GM12873 (cell line): ENCODE measurements at regions not wholly inside any gene's neighbourhood (a gene's known extent, or its start where the extent isn't known, plus 50 kb on each side); places are given as distances from the start of the nearest gene placed in this dataset.

Experiments used
- TF ChIP-seq, protein P1 (sequence below): IDR thresholded peaks from 2 replicates; pipeline ENCODE4 v1.5.1; 2012; ENCODE audit warnings: low read depth, mild to moderate bottlenecking, moderate library complexity, low read length, control low read depth; ENCODE audit not compliant: insufficient read depth; ENCODE audit errors: missing control alignments

DNA sequence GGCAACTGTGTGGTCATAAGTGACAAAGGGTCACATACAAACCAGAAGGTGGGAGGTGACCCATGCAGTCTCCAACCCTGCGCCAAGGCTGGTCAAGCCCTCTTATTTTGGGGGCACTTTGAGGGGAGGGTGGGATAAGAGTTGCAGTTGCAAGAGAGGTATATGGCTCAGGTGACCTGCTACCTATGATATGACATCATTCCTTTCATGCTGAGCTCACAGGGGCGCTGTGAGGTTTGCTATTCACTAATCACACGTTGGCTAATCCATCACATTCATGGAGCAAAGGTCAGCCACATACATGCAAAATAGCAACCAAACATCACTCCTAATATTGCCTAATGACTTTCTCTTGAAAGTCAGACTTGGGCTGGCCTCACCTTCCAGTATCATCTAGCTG is 72.0 kb upstream of the PAXBP1 start:
- TF ChIP-seq, protein P1, sequence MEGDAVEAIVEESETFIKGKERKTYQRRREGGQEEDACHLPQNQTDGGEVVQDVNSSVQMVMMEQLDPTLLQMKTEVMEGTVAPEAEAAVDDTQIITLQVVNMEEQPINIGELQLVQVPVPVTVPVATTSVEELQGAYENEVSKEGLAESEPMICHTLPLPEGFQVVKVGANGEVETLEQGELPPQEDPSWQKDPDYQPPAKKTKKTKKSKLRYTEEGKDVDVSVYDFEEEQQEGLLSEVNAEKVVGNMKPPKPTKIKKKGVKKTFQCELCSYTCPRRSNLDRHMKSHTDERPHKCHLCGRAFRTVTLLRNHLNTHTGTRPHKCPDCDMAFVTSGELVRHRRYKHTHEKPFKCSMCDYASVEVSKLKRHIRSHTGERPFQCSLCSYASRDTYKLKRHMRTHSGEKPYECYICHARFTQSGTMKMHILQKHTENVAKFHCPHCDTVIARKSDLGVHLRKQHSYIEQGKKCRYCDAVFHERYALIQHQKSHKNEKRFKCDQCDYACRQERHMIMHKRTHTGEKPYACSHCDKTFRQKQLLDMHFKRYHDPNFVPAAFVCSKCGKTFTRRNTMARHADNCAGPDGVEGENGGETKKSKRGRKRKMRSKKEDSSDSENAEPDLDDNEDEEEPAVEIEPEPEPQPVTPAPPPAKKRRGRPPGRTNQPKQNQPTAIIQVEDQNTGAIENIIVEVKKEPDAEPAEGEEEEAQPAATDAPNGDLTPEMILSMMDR: no peak

DNA sequence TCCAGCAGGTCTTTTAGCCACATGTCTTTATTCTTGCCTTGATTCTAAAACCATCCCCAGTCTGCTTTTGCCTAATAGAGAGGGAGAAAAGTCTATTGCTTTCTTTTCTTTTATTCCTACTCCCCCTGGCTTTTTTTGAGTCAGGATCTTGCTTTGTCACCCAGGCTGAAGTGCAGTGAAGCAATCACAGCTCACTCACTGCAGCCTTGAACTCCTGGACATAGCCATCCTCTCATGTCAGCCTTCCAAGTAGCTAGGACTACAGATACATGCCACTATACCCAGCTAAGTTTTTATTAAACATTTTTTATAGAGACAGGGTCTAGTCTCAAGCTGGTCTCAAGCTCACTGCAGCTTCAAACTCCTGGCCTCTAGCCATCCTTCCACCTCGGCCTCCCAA is 72.5 kb upstream of the PAXBP1 start:
- TF ChIP-seq, protein P1: no peak

DNA sequence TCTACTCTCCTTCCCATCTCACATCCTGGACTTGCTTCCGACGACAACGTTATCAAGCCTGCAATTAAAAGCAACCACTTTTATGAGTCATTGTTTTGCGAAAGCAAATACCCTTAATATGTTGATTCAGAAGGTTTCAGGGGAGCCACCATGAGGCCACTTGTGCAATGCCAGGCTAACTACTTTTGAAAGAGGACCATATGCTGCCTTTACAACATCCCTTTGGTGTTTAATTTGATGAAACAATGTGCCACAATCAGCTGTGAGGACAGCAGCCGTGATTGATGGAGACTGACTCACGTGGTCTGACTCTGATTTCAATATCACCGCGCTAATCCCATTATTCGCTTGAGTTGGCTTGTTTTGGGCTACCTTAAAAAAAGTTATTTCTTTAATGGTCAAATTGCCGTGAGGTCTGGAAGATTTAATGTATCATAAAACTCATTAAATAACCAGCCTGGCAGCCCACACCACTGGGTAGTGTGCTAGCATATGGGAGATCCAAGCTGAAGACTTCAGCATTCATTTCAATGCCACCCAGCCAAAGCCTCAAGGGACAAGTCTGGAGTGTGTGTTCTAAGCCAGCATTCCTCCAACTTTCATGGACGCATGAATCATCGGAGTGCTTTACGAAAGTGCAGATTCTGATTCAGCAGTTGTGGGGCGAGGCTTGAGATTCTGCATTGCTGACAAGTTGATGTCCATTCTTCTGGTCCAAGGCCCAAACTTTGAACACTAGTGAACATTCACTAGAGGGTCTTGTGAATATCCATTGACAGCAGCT is 73.3 kb upstream of the PAXBP1 start:
- TF ChIP-seq, protein P1: peak; percentile 5

DNA sequence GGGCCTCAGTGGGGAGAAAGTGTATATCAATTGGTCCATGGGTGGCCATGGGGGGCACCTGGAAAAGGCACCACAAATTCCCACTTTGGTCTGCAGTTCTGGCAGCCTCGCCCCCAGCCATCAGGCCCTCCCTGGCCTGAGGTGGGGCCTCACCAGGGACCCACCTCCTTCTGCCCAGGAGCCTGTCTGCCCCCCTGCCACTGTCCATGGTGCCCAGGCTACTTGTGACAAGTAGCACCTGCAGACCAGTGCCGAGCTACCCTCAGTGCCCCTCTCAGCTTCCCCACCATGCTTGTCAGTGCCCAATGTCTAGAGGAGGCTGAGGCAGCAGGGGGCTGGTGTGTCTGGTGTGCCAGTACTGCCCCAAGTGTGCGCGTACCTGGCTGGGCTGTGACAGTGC is 87.1 kb upstream of the PAXBP1 start:
- TF ChIP-seq, protein P1: no peak

DNA sequence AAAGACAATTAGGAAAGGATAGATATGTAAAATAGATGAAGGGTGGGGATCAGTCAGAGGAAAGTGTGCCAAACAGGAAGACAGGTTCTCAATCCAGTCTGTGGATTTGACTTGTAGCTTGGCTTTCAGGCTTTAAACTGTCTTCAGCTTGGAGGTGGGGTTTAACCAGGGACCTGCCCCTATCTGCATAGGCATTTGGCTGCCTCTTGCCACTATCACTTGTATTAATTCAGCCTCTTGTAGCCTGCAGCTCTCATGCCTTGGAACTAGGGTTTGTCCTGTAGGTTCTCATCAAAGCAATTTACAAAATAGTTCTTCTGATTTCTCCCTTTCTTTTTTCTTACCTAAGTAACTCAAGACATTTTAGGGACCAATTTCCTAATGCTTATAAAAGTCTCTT is 88.8 kb upstream of the PAXBP1 start:
- TF ChIP-seq, protein P1: no peak

DNA sequence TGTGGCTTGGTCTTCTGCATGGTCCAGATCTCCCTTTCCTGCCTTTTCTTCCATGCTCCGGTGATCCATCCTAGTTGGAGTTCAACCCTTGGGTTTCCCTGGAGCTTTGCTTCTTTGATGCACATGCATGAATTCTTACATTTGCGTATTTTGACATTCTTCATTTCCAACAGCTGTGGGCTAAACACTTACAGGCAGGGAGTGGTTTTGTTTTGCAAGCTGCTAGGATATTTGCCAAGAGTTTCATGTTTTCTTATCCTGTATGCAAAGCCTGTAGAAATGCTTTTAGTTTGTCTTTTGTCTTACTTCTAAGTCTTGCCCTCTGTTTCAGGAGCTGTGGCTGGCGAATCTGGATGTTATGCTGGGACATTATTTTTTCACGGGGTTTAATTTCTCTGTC is 90.3 kb upstream of the PAXBP1 start:
- TF ChIP-seq, protein P1: no peak

DNA sequence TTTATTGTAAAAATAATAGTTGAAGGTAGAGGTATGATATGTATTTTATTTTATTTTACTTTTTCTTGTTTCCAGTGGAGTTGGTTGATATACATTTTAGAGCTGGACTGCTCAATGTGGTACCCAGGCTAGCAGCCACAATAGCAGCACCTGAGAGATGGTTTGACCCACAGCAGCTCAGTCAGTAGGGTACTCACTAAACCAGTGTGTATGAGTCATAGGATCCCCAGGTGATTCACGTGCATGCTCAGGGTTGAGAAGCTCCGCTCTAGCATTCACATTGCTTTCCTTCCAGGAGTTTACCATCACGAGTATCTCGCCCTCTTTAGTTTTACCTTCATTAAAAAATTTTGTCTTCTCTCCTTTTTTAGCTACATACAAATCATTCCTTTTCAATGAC is 96.0 kb upstream of the PAXBP1 start:
- TF ChIP-seq, protein P1: no peak
